Endothelial cell of umbilical vein (primary cell): ENCODE measurements at regions not wholly inside any gene's neighbourhood (a gene's known extent, or its start where the extent isn't known, plus 50 kb on each side); places are given as distances from the start of the nearest gene placed in this dataset.

Source experiments
- BruUV-seq: library from RNA; stranded (reverse); fragments of 400-500 nt; replicated peaks from 2 replicates; lab custom pipeline; 2021; lab: Mats Ljungman, UMichigan
- CTCF ChIA-PET: fragments of 300-600, 350-600 bp; sonication (Branson Sonifier 250); formaldehyde crosslinking; loops from one replicate; lab custom pipeline; 2021; ENCODE audit warnings: antibody characterized with exemption, inconsistent platforms; lab: Charles Lee
- POLR2A ChIA-PET: fragments of 300-600, 350-600 bp; sonication (Branson Sonifier 250); formaldehyde crosslinking; loops from one replicate; lab custom pipeline; 2021; ENCODE audit warnings: antibody characterized with exemption, inconsistent platforms; lab: Charles Lee
- DNase-seq: peaks from one replicate; pipeline ENCODE4 v3.0.0-alpha.2; 2011; ENCODE audit warnings: low read depth, low spot score
- FAIRE-seq: peaks from 2 replicates; lab custom pipeline; 2011; peaks lifted over from hg19 to GRCh38; lab: Jason Lieb, UNC
- H2AFZ ChIP-seq: 2 replicates; pipeline ENCODE4 v1.6.0; 2012; ENCODE audit warnings: low read depth, low read length, control low read depth, inconsistent platforms
- H3K27ac ChIP-seq: 2 replicates; pipeline ENCODE4 v1.5.1; 2011; ENCODE audit warnings: low read depth, mild to moderate bottlenecking, control low read depth, low read length, moderate library complexity; ENCODE audit not compliant: insufficient read depth
- H3K27me3 ChIP-seq, 2 experiments: 2 replicates each; pipeline versions ENCODE4 v1.6.0 to v1.6.1; 2011; ENCODE audit warnings: low read length in 2 of 2, mixed read lengths in 1 of 2; ENCODE audit not compliant: control insufficient read depth in 2 of 2, insufficient read depth in 2 of 2
- H3K36me3 ChIP-seq, 2 experiments: 2 replicates in 1 of 2; 3 replicates in 1 of 2; pipeline ENCODE4 v1.5.1; 2011; ENCODE audit warnings: low read length in 2 of 2, mild to moderate bottlenecking in 1 of 2, moderate library complexity in 1 of 2; ENCODE audit not compliant: control insufficient read depth in 2 of 2, insufficient read depth in 2 of 2; ENCODE audit errors: extremely low read depth in 1 of 2
- H3K4me1 ChIP-seq: 3 replicates; pipeline ENCODE4 v1.5.1; 2011; ENCODE audit warnings: mild to moderate bottlenecking, low read length; ENCODE audit not compliant: control insufficient read depth, insufficient read depth; ENCODE audit errors: extremely low read depth
- H3K4me2 ChIP-seq: 2 replicates; pipeline ENCODE4 v1.6.1; 2011; ENCODE audit warnings: low read length, control low read depth, mixed read lengths; ENCODE audit not compliant: insufficient read depth
- H3K4me3 ChIP-seq, 3 experiments: fragments of 200-600 bp in 1 of 3; sonication (generic), shearing (Covaris generic) in 1 of 3; replicated peaks in 1 of 3; 2 replicates each; pipeline ENCODE4 v1.5.1; 2011 to 2016; ENCODE audit warnings: control low read depth in 3 of 3, low read length in 3 of 3, mild to moderate bottlenecking in 2 of 3, inconsistent platforms in 1 of 3, low read depth in 1 of 3, moderate library complexity in 1 of 3; ENCODE audit not compliant: insufficient read depth in 1 of 3
- H3K79me2 ChIP-seq: 2 replicates; pipeline ENCODE4 v1.6.0; 2012; ENCODE audit warnings: low read length, inconsistent platforms; ENCODE audit not compliant: control insufficient read depth, insufficient read depth
- H3K9ac ChIP-seq: replicated peaks from 2 replicates; pipeline ENCODE3; 2011; ENCODE audit warnings: low read length, control low read depth; ENCODE audit not compliant: insufficient read depth; ENCODE audit errors: extremely low read depth
- H3K9me1 ChIP-seq: replicated peaks from 3 replicates; pipeline ENCODE4 v1.6.0; 2011; ENCODE audit warnings: mild to moderate bottlenecking, low read length; ENCODE audit not compliant: control insufficient read depth, insufficient read depth; ENCODE audit errors: extremely low read depth
- H3K9me3 ChIP-seq: replicated peaks from 2 replicates; pipeline ENCODE4 v1.5.1; 2012; ENCODE audit warnings: low read length, inconsistent platforms; ENCODE audit not compliant: control insufficient read depth, insufficient read depth
- H4K20me1 ChIP-seq: replicated peaks from 2 replicates; pipeline ENCODE3; 2011; ENCODE audit warnings: mild to moderate bottlenecking, low read length; ENCODE audit not compliant: control insufficient read depth, insufficient read depth; ENCODE audit errors: extremely low read depth
- CTCF ChIP-seq, 2 donors: IDR thresholded peaks; 1 replicate in 1 of 2; 2 replicates in 1 of 2; pipeline ENCODE4 v1.5.1; 2011; ENCODE audit warnings: low read length in 2 of 2, mild to moderate bottlenecking in 2 of 2, moderate library complexity in 2 of 2, control low read depth in 1 of 2, inconsistent platforms in 1 of 2, low read depth in 1 of 2; ENCODE audit not compliant: insufficient read depth in 1 of 2; ENCODE audit errors: extremely low read depth in 1 of 2
- EZH2 ChIP-seq: IDR thresholded peaks from 2 replicates; pipeline ENCODE4 v1.6.1; 2012; ENCODE audit warnings: borderline replicate concordance, low read depth, mild to moderate bottlenecking, moderate library complexity, low read length, inconsistent platforms; ENCODE audit not compliant: severe bottlenecking
- FOS ChIP-seq: IDR thresholded peaks from 2 replicates; pipeline ENCODE4 v1.6.1; 2011; ENCODE audit warnings: mild to moderate bottlenecking, low read length, moderate library complexity, borderline replicate concordance; ENCODE audit not compliant: insufficient read depth
- GATA2 ChIP-seq: IDR thresholded peaks from 2 replicates; pipeline ENCODE4 v1.7.0; 2011; ENCODE audit warnings: low read depth, mild to moderate bottlenecking, moderate library complexity, mixed read lengths, low read length; ENCODE audit not compliant: insufficient read length, insufficient read depth
- JUN ChIP-seq: IDR thresholded peaks from 2 replicates; pipeline ENCODE4 v1.6.1; 2011; ENCODE audit warnings: borderline replicate concordance, low read depth; ENCODE audit not compliant: insufficient read length, insufficient read depth
- MAX ChIP-seq: IDR thresholded peaks from 2 replicates; pipeline ENCODE4 v1.6.1; 2011; ENCODE audit not compliant: insufficient read depth, insufficient read length
- MYC ChIP-seq: IDR thresholded peaks from one replicate; pipeline ENCODE4 v1.6.1; 2011; ENCODE audit warnings: mild to moderate bottlenecking, low read depth, low read length
- POLR2A ChIP-seq: IDR thresholded peaks from 2 replicates; pipeline ENCODE4 v1.6.1; 2012; ENCODE audit warnings: low read depth, mild to moderate bottlenecking, control low read depth, low read length
- POLR2AphosphoS5 ChIP-seq: IDR thresholded peaks from 2 replicates; pipeline ENCODE4 v1.6.1; 2012; ENCODE audit warnings: low read depth, mild to moderate bottlenecking, control low read depth, low read length, moderate library complexity; ENCODE audit not compliant: insufficient read depth
- dilution Hi-C: fragments of 300-500 bp; cut with MboI; formaldehyde crosslinking; loops from one replicate; pipeline ENCODE4 v1.15.0; 2019; ENCODE audit warnings: low sequenced_read_pairs; ENCODE audit not compliant: extremely low pct_ligation_motif_present
- intact Hi-C: fragments of 100-400 bp; cut with micrococcal nuclease; formaldehyde crosslinking; loops from one replicate; pipeline ENCODE4 v1.10.0; 2022

- dilution Hi-C loops (no loop called here), intact Hi-C loops (no loop called here)
- TF ChIP-seq MYC (no peak), FOS (no peak), JUN (no peak), POLR2AphosphoS5 (no peak), GATA2 (no peak), POLR2A (no peak), EZH2 (no peak), MAX (no peak), CTCF (IDR thresholded peaks at IDR 0.05; ENCODE audit: extremely low read depth in 1 of 2, insufficient read depth in 1 of 2, low read depth in 1 of 2, low read length in 2 of 2) (no peak)
- H3K4me2 ChIP-seq: no peak overlapping the region
- CTCF ChIA-PET: interaction anchor here (1.2 kb wide), 1 partner anchor 34 kb away, joined by 3 read pairs; no protein-coding TSS in a partner anchor
- no peak overlapping the region for H3K9ac ChIP-seq
- H3K9me1 ChIP-seq: no peaks in the 10 kb centered on the region
- no peaks in the 10 kb centered on the region for H3K9me3 ChIP-seq
- BruUV-seq: no TSS peak
- DNase-seq (no peak), FAIRE-seq (no peak)
- H3K79me2 ChIP-seq: no peaks in the 10 kb centered on the region
- no peak overlapping the region for H3K4me3 ChIP-seq
- H3K27me3 ChIP-seq: peaks cover 0 to 2% of the 10 kb centered on the region in 2 experiments
- H4K20me1 ChIP-seq: no peaks in the 10 kb centered on the region
- H3K36me3 ChIP-seq: no peaks in the 10 kb centered on the region
- peaks cover 2% of the 10 kb centered on the region for H3K4me1 ChIP-seq
- H3K27ac ChIP-seq: no peak overlapping the region
- POLR2A ChIA-PET: no interaction called here
- H2AFZ ChIP-seq: no peak overlapping the region
These were observed 143.4 kb upstream of the HES1 start for GRCh38 chr3:193992425-193993037.
